ENCODE measurements at regions not wholly inside any gene's neighbourhood (a gene's known extent, or its start where the extent isn't known, plus 50 kb on each side); places are given as distances from the start of the nearest gene placed in this dataset.

DNA sequence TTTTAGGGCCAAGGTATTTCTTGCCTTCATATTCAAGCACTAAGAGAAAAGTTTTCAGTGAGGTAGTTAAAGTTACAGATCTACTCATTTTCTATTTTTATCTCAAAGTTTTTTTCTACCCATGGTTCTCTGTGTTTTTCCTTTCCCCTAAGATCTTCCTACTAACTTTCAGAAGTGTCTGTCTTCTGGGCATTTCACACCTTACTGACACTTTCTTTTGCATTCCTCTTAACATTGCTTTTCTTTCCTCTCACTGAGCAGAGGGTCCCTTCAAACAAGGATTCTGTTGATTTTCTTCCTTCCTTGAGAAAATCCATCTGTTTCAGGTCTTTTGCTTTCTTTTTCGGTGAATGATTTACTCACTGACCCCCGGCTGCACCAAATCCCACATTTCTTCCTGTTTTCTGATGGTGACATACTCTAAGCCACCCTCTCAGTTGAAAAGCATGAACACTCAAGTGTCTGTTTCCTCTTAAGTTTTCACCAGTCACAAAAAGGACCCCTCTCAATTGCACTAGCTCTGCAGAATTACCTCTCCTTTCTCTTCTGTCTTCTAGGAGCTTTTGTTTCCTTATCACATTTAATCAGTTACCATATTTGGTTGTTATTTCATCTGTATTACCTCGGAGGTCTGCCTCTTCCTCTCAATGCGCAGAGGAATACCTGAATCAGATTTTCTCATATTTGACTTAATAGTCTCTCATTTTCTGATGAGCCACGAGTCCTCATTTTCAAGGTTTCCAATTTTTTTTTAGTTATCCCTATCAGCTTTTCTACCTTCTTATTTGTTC is 73.5 kb upstream of the RNF217 start:
- TF ChIP-seq, protein P1, sequence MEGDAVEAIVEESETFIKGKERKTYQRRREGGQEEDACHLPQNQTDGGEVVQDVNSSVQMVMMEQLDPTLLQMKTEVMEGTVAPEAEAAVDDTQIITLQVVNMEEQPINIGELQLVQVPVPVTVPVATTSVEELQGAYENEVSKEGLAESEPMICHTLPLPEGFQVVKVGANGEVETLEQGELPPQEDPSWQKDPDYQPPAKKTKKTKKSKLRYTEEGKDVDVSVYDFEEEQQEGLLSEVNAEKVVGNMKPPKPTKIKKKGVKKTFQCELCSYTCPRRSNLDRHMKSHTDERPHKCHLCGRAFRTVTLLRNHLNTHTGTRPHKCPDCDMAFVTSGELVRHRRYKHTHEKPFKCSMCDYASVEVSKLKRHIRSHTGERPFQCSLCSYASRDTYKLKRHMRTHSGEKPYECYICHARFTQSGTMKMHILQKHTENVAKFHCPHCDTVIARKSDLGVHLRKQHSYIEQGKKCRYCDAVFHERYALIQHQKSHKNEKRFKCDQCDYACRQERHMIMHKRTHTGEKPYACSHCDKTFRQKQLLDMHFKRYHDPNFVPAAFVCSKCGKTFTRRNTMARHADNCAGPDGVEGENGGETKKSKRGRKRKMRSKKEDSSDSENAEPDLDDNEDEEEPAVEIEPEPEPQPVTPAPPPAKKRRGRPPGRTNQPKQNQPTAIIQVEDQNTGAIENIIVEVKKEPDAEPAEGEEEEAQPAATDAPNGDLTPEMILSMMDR (conservative IDR thresholded peaks at IDR 0.05) = no peak
- TF ChIP-seq EZH2 (IDR thresholded peaks at IDR 0.05; ENCODE audit: low read depth) = no peak

All from PC-9 (cell line).